Hippocampal formation (tissue), 2 donors: ENCODE measurements at regions not wholly inside any gene's neighbourhood (a gene's known extent, or its start where the extent isn't known, plus 50 kb on each side); places are given as distances from the start of the nearest gene placed in this dataset.
A peak's percentile ranks its signal among the peaks of the same experiment; 100 is the strongest.

ENCODE experiments used
- DNase-seq, 2 donors: peaks; one replicate each; lab custom pipeline; 2025; lab: John Stamatoyannopoulos, UW

DNA sequence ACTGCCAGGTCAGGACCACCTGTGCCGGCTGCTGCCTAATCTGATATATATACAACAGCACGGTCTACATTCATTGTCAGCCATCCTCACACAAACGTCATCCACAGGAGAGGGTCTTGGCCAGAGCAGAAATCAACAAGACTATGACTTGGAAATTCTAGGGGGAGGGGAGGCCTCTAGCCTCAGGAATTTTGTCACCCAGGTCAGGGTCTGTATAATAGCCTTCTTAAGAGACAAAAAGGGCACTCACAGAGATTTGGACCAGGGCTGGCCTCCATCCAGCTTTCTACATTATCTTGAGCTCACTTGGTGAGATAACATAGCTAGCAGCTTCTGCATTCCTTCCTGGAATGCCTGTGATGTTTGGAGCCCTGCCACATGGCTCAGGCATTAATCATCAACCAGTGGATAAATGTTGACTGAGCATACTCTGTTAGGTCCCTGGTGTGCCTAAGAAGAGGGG, 50.4 kb upstream of the CTIF start:
- no peak for DNase-seq

- no peak for DNase-seq
Observed at GRCh38 chr18:48486754-48487153, 52.1 kb upstream of the CTIF start.

- DNase-seq, result no peak
Observed at GRCh38 chr18:48485828-48486405, 52.9 kb upstream of the CTIF start.

DNA sequence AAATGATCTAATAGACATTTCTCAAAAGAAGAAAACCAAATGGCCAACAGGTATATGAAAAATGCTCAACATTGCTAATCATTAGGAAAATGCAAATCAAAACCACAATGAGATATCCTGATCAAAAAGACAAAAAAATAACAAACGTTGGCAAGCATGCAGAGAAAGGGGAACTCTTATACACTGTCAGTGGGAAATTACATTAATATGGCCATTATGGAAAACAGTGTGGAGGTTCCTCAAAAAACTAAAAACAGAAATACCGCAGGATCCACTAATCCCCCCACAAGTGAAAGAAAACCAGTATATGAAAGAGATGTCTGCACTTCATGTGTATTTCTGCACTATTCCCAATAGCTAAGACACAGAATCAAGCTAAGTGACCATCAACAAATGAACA, 57.7 kb upstream of the CTIF start:
- no peak for DNase-seq

GRCh38 chr18:48479531-48479930, 59.3 kb upstream of the CTIF start:
- DNase-seq, result no peak

DNA sequence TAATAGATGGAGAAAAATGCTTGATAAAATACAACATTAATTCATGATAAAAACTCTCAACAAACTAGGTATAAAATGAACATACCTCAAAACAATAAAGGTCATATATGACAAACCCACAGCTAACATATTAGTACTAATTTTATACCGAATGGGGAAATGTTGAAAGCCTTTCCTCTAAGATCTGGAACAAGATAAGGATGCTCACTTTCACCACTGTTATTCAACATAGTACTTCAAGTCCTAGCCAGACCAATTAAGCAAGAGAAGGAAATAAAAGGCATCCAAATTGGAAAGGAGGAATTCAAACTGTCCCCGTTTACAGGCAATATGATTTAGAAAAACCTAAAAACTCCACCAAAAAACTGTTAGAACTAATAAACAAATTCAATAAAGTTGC, 61.5 kb upstream of the CTIF start:
- no peak for DNase-seq

GRCh38 chr18:48476550-48476917, 62.3 kb upstream of the CTIF start:
- DNase-seq, result no peak

DNA sequence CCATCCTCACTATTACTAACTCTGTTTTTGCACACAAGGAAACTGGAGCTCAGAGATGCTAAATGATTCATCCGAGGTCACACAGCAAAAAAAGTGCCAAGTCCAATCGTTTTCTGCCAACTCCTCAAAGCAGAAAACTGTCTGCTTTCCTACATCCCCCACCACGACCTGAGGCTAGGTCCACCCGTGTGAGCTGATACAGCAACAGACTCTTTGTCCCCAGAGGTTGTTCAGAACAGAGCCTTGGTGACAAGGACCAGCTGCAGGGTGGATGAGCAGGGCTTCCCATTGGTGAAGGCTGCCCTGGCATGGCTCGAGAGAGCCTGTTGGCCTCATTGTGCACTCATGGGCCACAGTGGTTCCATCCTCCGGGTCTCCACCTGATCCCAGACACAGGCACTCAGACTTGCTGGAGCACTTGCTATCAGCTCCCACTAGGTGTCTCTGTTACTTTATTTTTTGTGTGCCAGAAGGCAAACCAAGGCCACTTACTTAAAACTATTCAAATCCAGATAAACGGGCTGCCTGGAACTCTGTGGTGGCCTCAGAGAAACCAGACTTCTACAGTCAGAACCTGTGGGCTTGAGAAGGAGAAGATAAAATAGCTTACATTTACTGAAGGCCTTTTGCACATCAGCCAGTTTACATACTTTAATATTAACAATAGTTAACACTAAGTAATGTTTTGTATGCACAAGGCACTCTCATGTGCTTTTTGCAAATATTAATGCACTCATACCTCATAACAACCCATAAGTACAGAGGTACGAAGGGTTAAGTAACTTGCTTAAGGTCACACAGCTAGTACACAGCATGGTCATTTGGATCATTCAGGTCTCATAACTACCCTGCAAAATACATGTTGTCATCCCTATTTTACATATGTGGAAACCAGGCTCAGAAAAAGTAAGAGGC, 62.9 kb upstream of the CTIF start:
- peak; percentile 36 to 88 for DNase-seq

DNA sequence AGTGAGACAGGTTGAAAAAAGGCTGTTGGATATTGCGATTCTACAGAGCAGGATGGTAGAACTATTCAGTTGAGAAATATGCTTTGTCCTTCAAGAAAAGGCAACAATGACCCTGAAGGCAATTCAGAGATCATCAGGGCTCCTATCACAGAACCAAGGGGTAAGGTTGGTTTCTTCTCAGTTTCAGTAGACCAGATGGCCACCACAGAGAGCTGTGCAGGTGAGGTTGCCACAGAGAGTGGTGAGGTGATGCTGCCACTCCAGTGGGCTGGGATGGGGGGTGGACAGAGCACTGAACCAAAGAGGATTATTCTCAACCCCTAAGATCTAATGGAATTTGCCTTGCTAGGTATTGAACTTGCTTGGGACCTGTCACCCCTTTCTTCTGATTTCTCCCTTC, 64.6 kb upstream of the ZBTB7C start:
- no peak for DNase-seq

- DNase-seq, result no peak
Observed at GRCh38 chr18:48472610-48473009, 63.4 kb upstream of the ZBTB7C start.

GRCh38 chr18:48470484-48471180, 61.4 kb upstream of the ZBTB7C start:
- DNase-seq, result no peak

DNA sequence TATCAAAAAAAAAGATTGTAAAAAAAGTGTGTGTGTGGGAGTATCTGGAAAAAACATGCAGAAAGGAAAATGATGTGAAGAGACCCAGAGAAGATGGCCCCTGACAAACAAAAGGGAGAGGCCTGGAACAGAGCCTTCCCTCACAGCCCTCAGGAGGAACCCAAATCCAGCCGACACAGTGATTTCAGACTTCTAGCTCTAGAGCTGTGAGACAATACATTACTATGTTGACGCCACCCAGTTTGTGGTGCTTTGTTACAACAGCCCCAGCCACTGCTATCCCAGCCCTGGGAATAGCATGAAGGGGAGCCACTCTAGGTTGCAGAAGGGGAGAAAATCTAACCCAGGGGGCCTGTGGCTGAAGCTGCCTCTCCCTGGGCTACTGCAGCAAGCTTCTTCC, 59.0 kb upstream of the ZBTB7C start:
- DNase-seq, result no peak

GRCh38 chr18:48467231-48467630, 58.0 kb upstream of the ZBTB7C start:
- no peak for DNase-seq

- DNase-seq, result no peak
Observed at GRCh38 chr18:48462510-48462909, 53.3 kb upstream of the ZBTB7C start.

- DNase-seq, result no peak
Observed at GRCh38 chr18:48460929-48461583, 51.9 kb upstream of the ZBTB7C start.

GRCh38 chr18:48459465-48459864, 50.3 kb upstream of the ZBTB7C start:
- DNase-seq, result no peak

- no peak for DNase-seq
Observed at GRCh38 chr18:48459016-48459415, 49.8 kb upstream of the ZBTB7C start.
